ENCODE measurements at regions not wholly inside any gene's neighbourhood (a gene's known extent, or its start where the extent isn't known, plus 50 kb on each side); places are given as distances from the start of the nearest gene placed in this dataset.
A peak's percentile ranks its signal among the peaks of the same experiment; 100 is the strongest.

GRCh38 chr1:98104289-98104688 is 183.5 kb upstream of the DPYD start:
- DNase-seq, result peak; percentile 16

GRCh38 chr1:98103617-98104285 is 182.9 kb upstream of the DPYD start:
- DNase-seq, result no peak

- no peak for DNase-seq
Measured at GRCh38 chr1:98102345-98103030, 181.7 kb upstream of the DPYD start.

GRCh38 chr1:98101364-98101763 is 180.5 kb upstream of the DPYD start:
- no peak for DNase-seq

- DNase-seq, result no peak
Measured at GRCh38 chr1:98099501-98099900, 178.7 kb upstream of the DPYD start.

GRCh38 chr1:98098473-98098872 is 177.6 kb upstream of the DPYD start:
- no peak for DNase-seq

GRCh38 chr1:98090351-98090750 is 169.5 kb upstream of the DPYD start:
- DNase-seq, result no peak

GRCh38 chr1:98088381-98088780 is 167.5 kb upstream of the DPYD start:
- no peak for DNase-seq

- DNase-seq, result no peak
Measured at GRCh38 chr1:98086796-98087441, 166.1 kb upstream of the DPYD start.

- DNase-seq, result no peak
Measured at GRCh38 chr1:98086156-98086555, 165.3 kb upstream of the DPYD start.

- no peak for DNase-seq
Measured at GRCh38 chr1:98084188-98084587, 163.4 kb upstream of the DPYD start.

- DNase-seq, result no peak
Measured at GRCh38 chr1:98081944-98082343, 161.1 kb upstream of the DPYD start.

GRCh38 chr1:98078596-98078995 is 157.8 kb upstream of the DPYD start:
- no peak for DNase-seq

GRCh38 chr1:98077691-98078090 is 156.9 kb upstream of the DPYD start:
- no peak for DNase-seq

GRCh38 chr1:98075626-98076025 is 154.8 kb upstream of the DPYD start:
- no peak for DNase-seq

- DNase-seq, result no peak
Measured at GRCh38 chr1:98073823-98074222, 153.0 kb upstream of the DPYD start.

GRCh38 chr1:98073106-98073505 is 152.3 kb upstream of the DPYD start:
- DNase-seq, result no peak

GRCh38 chr1:98072047-98072446 is 151.2 kb upstream of the DPYD start:
- DNase-seq, result no peak

GRCh38 chr1:98068016-98068415 is 147.2 kb upstream of the DPYD start:
- no peak for DNase-seq

GRCh38 chr1:98066911-98067310 is 146.1 kb upstream of the DPYD start:
- no peak for DNase-seq

- no peak for DNase-seq
Measured at GRCh38 chr1:98059620-98060019, 138.8 kb upstream of the DPYD start.

GRCh38 chr1:98058676-98059075 is 137.8 kb upstream of the DPYD start:
- no peak for DNase-seq

- DNase-seq, result no peak
Measured at GRCh38 chr1:98057236-98057910, 136.5 kb upstream of the DPYD start.

Measured in hindlimb muscle (tissue), 1 donor.